ENCODE measurements at regions not wholly inside any gene's neighbourhood (a gene's known extent, or its start where the extent isn't known, plus 50 kb on each side); places are given as distances from the start of the nearest gene placed in this dataset.
A peak's percentile ranks its signal among the peaks of the same experiment; 100 is the strongest.

GRCh38 chr1:39115271-39116110 lies 89.0 kb upstream of the MACF1 start:
- Histone ChIP-seq H3K36me3 (ENCODE audit: control insufficient read depth in 1 of 2, insufficient read depth in 2 of 2, low read length in 1 of 2) (no peaks in the 10 kb centered on the region), H3K27ac (ENCODE audit: low read depth in 1 of 2, low read length in 2 of 2) (no peak overlapping the region), H3K4me1 (ENCODE audit: control insufficient read depth in 1 of 2, insufficient read depth in 2 of 2, low read length in 2 of 2) (peaks cover 8 to 15% of the 10 kb centered on the region in 2 donors), H3K9me3 (ENCODE audit: control insufficient read depth, low read length) (no peaks in the 10 kb centered on the region), H3K4me3 (ENCODE audit: low read length in 2 of 2) (no peak overlapping the region), H3K27me3 (ENCODE audit: control insufficient read depth in 1 of 2, insufficient read depth in 2 of 2, low read length in 1 of 2) (no peaks in the 10 kb centered on the region)
- 74% methylated on average over 4 of the region's 4 CpGs for WGBS, 2 donors
- DNase-seq: no peak
- ATAC-seq (ENCODE audit: low FRiP score): no peak
- intact Hi-C loops (cut with DNase I): loop anchor here in 1 of 2 donors (5.0 kb wide), 1 partner anchor 37 kb away; no protein-coding TSS in a partner anchor

DNA sequence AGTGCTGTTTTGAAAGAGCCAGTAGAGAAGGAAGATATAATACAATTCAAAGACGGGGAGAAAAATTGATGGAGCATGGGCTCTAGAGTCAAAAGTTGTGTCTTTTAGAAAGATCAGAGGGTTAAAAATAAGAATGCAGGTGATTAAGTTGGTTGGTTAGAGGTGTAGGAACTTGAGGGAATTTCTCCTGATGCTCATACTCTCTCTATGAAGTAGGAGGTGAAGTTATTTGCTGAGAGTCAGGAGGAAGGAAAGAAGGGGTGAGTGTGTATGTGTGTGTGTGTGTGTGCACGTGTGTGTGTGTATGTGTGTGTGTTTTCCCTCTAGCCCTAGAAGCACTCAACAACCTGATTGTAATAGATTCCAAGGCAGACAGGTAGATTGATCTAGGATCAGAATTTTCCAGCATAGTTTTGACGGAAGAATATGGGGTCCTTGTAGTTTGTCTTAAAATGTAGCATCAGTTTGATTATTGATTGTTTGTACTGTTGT lies 88.3 kb upstream of the MACF1 start:
- no peak for ATAC-seq (ENCODE audit: low FRiP score)
- H3K27ac ChIP-seq (ENCODE audit: low read depth in 1 of 2, low read length in 2 of 2): no peak overlapping the region
- WGBS, 2 donors: 76 to 91% methylated on average over 3 of the region's 3 CpGs
- no peaks in the 10 kb centered on the region for H3K36me3 ChIP-seq (ENCODE audit: control insufficient read depth in 1 of 2, insufficient read depth in 2 of 2, low read length in 1 of 2)
- no peaks in the 10 kb centered on the region for H3K9me3 ChIP-seq (ENCODE audit: control insufficient read depth, low read length)
- intact Hi-C loops (cut with DNase I): loop anchor here in 1 of 2 donors (5.0 kb wide), 1 partner anchor 36 kb away; no protein-coding TSS in a partner anchor
- DNase-seq: no peak
- H3K27me3 ChIP-seq (ENCODE audit: control insufficient read depth in 1 of 2, insufficient read depth in 2 of 2, low read length in 1 of 2): no peaks in the 10 kb centered on the region
- H3K4me1 ChIP-seq (ENCODE audit: control insufficient read depth in 1 of 2, insufficient read depth in 2 of 2, low read length in 2 of 2): peaks cover 8 to 13% of the 10 kb centered on the region in 2 donors
- H3K4me3 ChIP-seq (ENCODE audit: low read length in 2 of 2): no peak overlapping the region

GRCh38 chr1:39116860-39117728 lies 87.4 kb upstream of the MACF1 start:
- H3K4me3 ChIP-seq (ENCODE audit: low read length in 2 of 2): no peak overlapping the region
- WGBS, 2 donors: 86% methylated on average over 3 of the region's 3 CpGs
- no peak for ATAC-seq (ENCODE audit: low FRiP score)
- H3K27me3 ChIP-seq (ENCODE audit: control insufficient read depth in 1 of 2, insufficient read depth in 2 of 2, low read length in 1 of 2): no peaks in the 10 kb centered on the region
- H3K36me3 ChIP-seq (ENCODE audit: control insufficient read depth in 1 of 2, insufficient read depth in 2 of 2, low read length in 1 of 2): no peaks in the 10 kb centered on the region
- intact Hi-C loops (cut with DNase I): loop anchor here in 1 of 2 donors (5.0 kb wide), 1 partner anchor 35 kb away; no protein-coding TSS in a partner anchor
- H3K9me3 ChIP-seq (ENCODE audit: control insufficient read depth, low read length): no peaks in the 10 kb centered on the region
- peaks cover 8 to 13% of the 10 kb centered on the region in 2 donors for H3K4me1 ChIP-seq (ENCODE audit: control insufficient read depth in 1 of 2, insufficient read depth in 2 of 2, low read length in 2 of 2)
- H3K27ac ChIP-seq (ENCODE audit: low read depth in 1 of 2, low read length in 2 of 2): no peak overlapping the region
- DNase-seq: no peak

DNA sequence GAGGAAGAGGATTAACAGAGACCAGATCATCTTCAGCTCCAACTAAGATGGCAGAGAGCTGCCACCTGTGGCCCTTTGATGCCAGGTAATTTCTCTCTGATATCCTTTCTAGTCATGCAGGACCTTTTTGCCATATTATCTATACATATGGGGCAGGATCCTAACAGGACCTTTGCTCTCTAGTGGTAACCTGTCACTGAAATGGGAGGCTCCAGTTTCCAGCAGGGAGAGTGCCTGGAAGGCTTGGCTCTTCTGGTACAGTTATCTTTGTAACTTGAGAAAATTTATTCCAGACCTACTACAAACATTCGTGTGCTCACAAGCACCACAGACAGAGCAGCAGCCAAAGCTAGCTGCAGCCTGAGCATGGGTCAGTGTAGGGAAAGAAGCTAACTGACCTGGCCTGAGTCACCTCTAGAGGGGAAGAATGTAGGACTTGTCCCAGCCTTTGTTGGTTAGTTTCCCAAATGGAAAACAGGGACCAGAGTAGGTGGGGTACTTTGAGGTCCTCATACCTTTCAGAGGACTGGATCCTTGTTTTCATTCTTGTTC lies 86.5 kb upstream of the MACF1 start:
- Histone ChIP-seq H3K27ac (ENCODE audit: low read depth in 1 of 2, low read length in 2 of 2) (peak overlapping the region in 1 of 2 donors; percentile 59), H3K36me3 (ENCODE audit: control insufficient read depth in 1 of 2, insufficient read depth in 2 of 2, low read length in 1 of 2) (no peaks in the 10 kb centered on the region), H3K27me3 (ENCODE audit: control insufficient read depth in 1 of 2, insufficient read depth in 2 of 2, low read length in 1 of 2) (no peaks in the 10 kb centered on the region), H3K4me1 (ENCODE audit: control insufficient read depth in 1 of 2, insufficient read depth in 2 of 2, low read length in 2 of 2) (peaks cover 5 to 13% of the 10 kb centered on the region in 2 donors), H3K9me3 (ENCODE audit: control insufficient read depth, low read length) (no peaks in the 10 kb centered on the region), H3K4me3 (ENCODE audit: low read length in 2 of 2) (no peak overlapping the region)
- DNase-seq (no peak), ATAC-seq (ENCODE audit: low FRiP score) (peak; percentile 41)
- intact Hi-C loops (cut with DNase I): loop anchor here in 1 of 2 donors (5.0 kb wide), 1 partner anchor 34 kb away; no protein-coding TSS in a partner anchor
- 0 to 6% methylated on average over 1 of the region's 1 CpG for WGBS, 2 donors

DNA sequence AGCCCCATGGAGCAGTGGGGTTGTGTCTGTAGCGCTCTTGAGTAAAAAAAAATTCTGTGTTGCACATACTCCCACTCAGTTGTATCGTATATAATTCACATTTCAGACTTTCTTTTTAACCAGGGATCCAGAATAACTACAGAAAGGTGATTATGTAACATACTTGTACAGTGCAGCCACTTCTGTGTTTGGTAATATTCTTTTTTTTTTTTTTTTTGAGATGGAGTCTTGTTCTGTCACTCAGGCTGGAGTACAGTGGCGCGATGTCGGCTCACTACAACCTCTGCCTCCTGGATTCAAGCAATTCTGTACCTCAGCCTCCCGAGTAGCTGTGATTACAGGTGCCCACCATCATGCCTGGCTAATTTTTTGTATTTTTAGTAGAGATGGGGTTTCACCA lies 82.4 kb upstream of the MACF1 start:
- Histone ChIP-seq H3K27me3 (ENCODE audit: control insufficient read depth in 1 of 2, insufficient read depth in 2 of 2, low read length in 1 of 2) (no peaks in the 10 kb centered on the region), H3K4me3 (ENCODE audit: low read length in 2 of 2) (no peak overlapping the region), H3K9me3 (ENCODE audit: control insufficient read depth, low read length) (no peaks in the 10 kb centered on the region), H3K27ac (ENCODE audit: low read depth in 1 of 2, low read length in 2 of 2) (no peak overlapping the region), H3K4me1 (ENCODE audit: control insufficient read depth in 1 of 2, insufficient read depth in 2 of 2, low read length in 2 of 2) (peaks cover 3 to 6% of the 10 kb centered on the region in 2 donors), H3K36me3 (ENCODE audit: control insufficient read depth in 1 of 2, insufficient read depth in 2 of 2, low read length in 1 of 2) (no peaks in the 10 kb centered on the region)
- intact Hi-C loops (cut with DNase I): no loop called here
- WGBS, 2 donors: 93 to 98% methylated on average over 6 of the region's 6 CpGs
- no peak for DNase-seq
- no peak for ATAC-seq (ENCODE audit: low FRiP score)

DNA sequence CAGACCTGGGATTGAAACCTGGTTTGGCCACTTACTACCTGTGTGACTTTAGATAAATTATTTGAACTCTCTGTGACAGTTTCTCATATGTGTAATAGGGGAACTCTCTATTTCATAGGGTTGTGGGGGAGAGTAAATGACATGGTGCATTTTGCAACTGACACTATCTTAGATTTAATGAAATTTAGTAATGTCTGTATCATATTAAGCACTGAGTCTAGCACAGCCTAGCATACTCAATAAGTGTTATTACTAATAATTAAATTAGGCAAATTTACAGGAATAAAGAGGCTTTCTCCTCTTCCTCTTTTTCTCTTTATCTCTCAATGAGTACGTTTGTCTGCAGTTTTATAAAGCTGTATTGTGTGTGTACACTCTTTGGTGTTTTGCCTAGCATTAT lies 80.2 kb upstream of the MACF1 start:
- H3K27ac ChIP-seq (ENCODE audit: low read depth in 1 of 2, low read length in 2 of 2): no peak overlapping the region
- no peaks in the 10 kb centered on the region for H3K36me3 ChIP-seq (ENCODE audit: control insufficient read depth in 1 of 2, insufficient read depth in 2 of 2, low read length in 1 of 2)
- no peaks in the 10 kb centered on the region for H3K27me3 ChIP-seq (ENCODE audit: control insufficient read depth in 1 of 2, insufficient read depth in 2 of 2, low read length in 1 of 2)
- no peak overlapping the region for H3K4me3 ChIP-seq (ENCODE audit: low read length in 2 of 2)
- ATAC-seq (ENCODE audit: low FRiP score) (no peak), DNase-seq (no peak)
- peaks cover 3 to 6% of the 10 kb centered on the region in 2 donors for H3K4me1 ChIP-seq (ENCODE audit: control insufficient read depth in 1 of 2, insufficient read depth in 2 of 2, low read length in 2 of 2)
- 82 to 96% methylated on average over 1 of the region's 1 CpG for WGBS, 2 donors
- intact Hi-C loops (cut with DNase I): no loop called here
- H3K9me3 ChIP-seq (ENCODE audit: control insufficient read depth, low read length): no peaks in the 10 kb centered on the region

DNA sequence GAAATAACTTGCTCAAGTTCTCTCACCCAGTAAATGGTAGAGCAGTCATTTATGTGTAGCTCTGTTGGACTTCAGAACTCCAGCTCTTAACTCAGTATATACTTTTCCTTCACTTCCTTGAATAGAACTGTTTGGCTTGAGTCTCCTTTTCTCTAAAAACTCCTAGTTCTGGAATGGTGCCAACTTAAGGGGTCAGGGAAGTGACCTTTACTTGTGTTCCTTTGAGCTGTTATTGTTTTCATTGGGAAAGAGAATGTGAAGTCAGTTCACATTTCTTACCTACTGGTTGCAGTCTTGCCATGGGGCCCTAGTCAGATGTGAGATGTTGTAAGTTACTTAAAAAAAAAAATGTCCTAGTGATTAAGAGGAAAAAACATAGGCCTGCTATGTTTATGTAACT lies 77.0 kb upstream of the MACF1 start:
- H3K27ac ChIP-seq (ENCODE audit: low read depth in 1 of 2, low read length in 2 of 2): peak overlapping the region in 1 of 2 donors; percentile 72
- H3K4me1 ChIP-seq (ENCODE audit: control insufficient read depth in 1 of 2, insufficient read depth in 2 of 2, low read length in 2 of 2): peaks cover 9 to 10% of the 10 kb centered on the region in 2 donors
- DNase-seq (no peak), ATAC-seq (ENCODE audit: low FRiP score) (peak; percentile 71)
- H3K27me3 ChIP-seq (ENCODE audit: control insufficient read depth in 1 of 2, insufficient read depth in 2 of 2, low read length in 1 of 2): no peaks in the 10 kb centered on the region
- no peaks in the 10 kb centered on the region for H3K36me3 ChIP-seq (ENCODE audit: control insufficient read depth in 1 of 2, insufficient read depth in 2 of 2, low read length in 1 of 2)
- H3K9me3 ChIP-seq (ENCODE audit: control insufficient read depth, low read length): no peaks in the 10 kb centered on the region
- no peak overlapping the region for H3K4me3 ChIP-seq (ENCODE audit: low read length in 2 of 2)
- intact Hi-C loops (cut with DNase I): no loop called here

DNA sequence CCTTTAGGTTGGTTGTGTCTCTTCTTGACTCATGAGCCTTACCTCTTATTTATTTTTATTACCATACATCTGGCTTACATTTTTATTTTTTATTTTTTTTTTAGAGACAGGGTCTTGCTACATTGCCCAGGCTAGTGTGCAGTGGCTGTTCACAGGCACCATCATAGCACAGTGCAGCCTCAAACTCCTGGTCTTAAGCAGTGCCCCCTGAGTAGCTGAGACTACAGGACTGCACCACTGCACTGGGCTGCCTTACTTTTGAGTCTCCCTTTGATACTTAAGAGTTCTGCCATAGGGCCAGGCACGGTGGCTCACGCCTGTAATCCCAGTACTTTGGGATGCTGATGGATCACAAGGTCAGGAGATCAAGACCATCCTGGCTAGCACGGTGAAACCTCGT lies 76.4 kb upstream of the MACF1 start:
- ATAC-seq (ENCODE audit: low FRiP score) (no peak), DNase-seq (no peak)
- no peaks in the 10 kb centered on the region for H3K9me3 ChIP-seq (ENCODE audit: control insufficient read depth, low read length)
- no peaks in the 10 kb centered on the region for H3K27me3 ChIP-seq (ENCODE audit: control insufficient read depth in 1 of 2, insufficient read depth in 2 of 2, low read length in 1 of 2)
- intact Hi-C loops (cut with DNase I): no loop called here
- H3K36me3 ChIP-seq (ENCODE audit: control insufficient read depth in 1 of 2, insufficient read depth in 2 of 2, low read length in 1 of 2): no peaks in the 10 kb centered on the region
- WGBS, 2 donors: 66 to 67% methylated on average over 4 of the region's 4 CpGs
- no peak overlapping the region for H3K4me3 ChIP-seq (ENCODE audit: low read length in 2 of 2)
- H3K4me1 ChIP-seq (ENCODE audit: control insufficient read depth in 1 of 2, insufficient read depth in 2 of 2, low read length in 2 of 2): peaks cover 10 to 13% of the 10 kb centered on the region in 2 donors
- H3K27ac ChIP-seq (ENCODE audit: low read depth in 1 of 2, low read length in 2 of 2): peak overlapping the region in 1 of 2 donors; percentile 33

All from aorta (tissue), 5 donors.